ENCODE measurements at regions not wholly inside any gene's neighbourhood (a gene's known extent, or its start where the extent isn't known, plus 50 kb on each side); places are given as distances from the start of the nearest gene placed in this dataset.

DNA sequence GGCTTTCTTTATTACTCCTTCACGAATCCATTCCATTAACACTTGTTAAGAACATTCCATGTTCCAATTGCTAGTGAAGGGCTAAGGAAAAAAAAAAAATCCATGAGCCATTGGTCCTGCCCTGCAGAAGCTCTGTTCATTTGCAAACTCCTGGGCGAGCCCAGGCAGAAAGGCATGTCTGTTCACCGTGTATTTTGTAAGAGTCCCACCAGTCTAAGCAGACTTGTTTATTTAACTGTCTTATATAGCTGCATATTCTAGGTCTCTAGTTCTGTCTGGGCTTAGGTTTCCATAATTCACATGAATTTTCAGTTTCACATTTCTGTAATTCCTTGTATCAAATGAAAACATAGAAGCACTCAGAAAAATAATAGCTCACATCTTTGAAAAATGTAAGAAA lies 97.4 kb upstream of the POU2AF2 start:
- DNase-seq (ENCODE audit: low read depth in 2 of 2), result no peak

GRCh38 chr11:111137846-111138245 lies 107.7 kb upstream of the POU2AF2 start:
- no peak for DNase-seq (ENCODE audit: low read depth in 2 of 2)

- no peak for DNase-seq (ENCODE audit: low read depth in 2 of 2)
Measured at GRCh38 chr11:111135778-111136570, 109.6 kb upstream of the POU2AF2 start.

DNA sequence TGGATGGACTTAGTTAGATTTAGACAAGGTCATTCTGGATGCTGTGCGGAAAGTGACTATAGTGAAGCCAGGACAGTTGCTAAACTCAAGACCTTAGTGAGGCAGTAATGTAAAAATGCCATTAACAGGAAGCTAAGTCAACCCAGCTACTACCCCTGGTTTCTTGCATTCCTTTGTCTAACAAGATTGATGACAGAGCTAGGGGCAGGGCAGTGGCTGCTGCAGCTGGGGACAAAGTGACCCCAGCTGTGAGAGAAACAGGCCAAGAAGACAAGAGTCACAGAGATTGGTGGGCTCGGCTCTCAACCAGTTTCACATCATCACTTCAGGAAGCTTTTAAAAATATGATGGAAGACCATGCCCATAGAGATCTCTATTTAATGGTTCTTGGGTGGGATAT lies 110.4 kb upstream of the POU2AF2 start:
- no peak for DNase-seq (ENCODE audit: low read depth in 2 of 2)

DNA sequence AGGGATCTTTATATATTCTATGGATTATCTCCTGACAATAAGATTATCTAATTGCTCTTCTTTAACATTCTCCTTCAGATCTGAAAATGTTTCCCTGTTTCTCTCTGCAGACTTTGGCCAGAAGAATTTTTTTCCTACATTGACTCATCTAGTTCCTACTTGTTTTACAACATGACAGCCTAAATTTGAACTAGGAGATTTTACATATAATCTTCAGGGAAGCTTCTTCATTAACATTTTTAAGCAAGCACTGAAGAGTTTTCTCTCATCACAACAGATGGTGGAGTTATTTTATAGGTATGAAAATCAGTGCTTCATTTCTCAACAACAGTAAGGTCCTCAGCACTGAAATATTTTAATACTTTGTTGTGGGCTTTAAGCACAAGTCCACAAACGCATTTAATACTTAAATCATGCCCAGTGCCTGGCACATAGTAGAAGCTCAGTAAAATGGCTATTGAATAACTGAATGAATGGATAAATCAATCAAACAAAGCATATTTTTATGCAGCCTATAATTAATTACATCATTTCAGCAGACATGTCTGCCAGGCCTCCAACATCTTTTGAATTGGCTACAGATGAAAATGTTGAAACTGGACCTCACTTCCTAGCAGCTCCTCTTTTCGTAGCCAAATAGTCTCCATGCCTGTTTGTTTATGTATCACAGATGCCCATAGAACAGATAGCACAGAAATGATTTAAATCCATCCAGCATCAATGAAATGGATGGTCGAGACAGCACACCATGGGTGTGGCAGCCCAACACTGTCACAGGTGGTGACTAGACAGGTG lies 117.3 kb upstream of the POU2AF2 start:
- DNase-seq (ENCODE audit: low read depth in 2 of 2), result no peak

DNA sequence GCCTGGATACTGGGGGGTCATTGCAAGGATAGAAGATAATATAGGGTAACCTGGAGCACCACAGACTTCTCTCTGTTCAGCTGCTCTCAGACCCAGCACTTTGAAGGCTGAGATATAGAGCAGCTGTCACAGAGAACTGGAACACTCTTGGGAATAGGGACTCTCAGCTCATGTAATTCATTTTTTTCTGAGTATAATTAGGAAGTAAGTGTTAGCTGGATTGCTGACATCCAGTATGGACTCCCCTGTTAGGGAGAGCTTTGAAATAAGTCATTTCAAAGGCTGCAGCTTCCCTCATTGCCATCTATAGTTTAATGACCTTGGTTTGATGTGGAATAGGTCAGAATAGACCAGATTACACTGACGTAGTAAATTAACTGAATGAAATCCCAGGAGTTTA lies 120.8 kb upstream of the POU2AF2 start:
- no peak for DNase-seq (ENCODE audit: low read depth in 2 of 2)

DNA sequence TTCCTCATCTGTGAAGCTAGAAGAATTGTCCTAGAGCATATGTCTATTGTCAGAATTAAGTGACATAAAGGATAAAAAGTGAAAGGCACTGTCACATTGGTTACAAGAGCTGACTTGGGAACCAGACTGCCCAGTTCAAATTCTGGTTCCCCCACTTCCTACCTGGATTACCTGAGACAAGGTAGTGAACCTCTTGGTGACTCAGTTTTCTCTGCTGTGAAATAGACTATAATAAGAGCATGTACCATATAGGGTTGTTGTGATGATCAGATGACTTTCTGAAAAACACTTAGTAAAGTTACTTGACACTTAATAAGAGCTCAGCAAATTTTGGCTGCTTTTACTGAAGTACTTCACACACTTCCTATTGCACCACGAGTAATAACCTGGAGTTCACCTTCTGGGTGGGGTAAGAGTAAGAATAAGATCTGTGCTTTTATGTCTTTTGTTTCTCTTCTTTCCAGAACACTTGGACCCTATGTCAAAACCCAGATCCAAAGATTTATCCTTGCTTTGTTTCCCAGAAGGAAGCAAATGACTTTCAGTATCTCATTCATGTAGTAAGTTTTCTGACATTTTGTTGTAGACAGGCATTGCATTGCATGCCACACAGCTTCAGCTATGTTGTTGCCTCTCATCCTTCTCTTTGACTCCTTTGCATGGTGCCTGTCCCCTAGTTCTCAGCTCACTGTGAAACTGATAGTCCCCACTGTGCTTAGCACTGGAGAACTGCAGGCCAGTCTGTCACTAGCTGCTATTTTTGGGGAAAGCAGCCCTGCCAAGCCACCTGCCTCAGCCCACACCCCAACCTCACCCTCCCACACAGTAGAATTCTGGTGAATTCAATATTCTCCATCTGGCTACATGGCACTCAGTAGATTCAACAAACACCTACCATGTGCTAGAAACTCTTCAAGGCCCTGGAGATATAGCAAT lies 121.8 kb upstream of the POU2AF2 start:
- DNase-seq (ENCODE audit: low read depth in 2 of 2), result no peak

- DNase-seq (ENCODE audit: low read depth in 2 of 2), result no peak
Measured at GRCh38 chr11:111120696-111121302, 124.7 kb upstream of the POU2AF2 start.

DNA sequence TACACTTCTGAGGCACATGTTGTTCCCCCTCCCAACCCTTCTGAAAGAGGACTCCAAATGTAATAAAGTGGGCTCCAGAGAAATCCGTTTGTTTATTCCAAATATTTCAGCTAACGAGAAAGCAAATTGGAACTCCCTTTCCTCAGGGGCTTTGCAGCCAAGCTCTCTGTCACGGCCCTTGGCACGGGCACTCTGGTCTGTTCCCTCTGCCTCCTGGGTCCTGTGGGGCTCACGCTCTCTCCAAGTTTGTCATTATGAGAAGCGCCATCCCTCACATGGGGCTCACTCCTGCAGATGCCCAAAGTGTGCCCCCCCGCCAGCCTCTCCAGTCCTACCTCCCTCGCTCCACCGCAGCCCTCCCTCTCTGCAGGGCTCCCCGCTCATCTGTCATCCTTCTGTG lies 125.4 kb upstream of the POU2AF2 start:
- DNase-seq (ENCODE audit: low read depth in 2 of 2), result no peak

DNA sequence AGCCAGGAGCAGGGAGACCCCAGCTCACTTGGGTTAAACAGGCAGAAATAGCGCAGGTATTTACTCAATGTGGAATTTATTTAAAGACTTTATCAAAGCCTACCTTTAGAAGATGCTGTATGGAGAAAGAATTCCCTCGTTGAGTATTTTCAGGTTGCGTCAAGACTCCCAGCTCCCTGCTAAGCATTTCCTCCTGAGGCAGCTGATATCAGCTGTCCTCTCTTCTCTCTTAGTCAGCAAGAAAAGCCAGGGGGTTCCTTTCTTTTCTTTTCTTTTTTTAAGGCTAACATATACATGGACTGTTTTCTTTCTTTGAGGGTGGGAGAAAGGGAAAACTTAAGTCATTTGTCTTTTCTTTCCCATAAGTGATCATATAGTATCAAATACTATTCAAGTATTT lies 125.8 kb upstream of the POU2AF2 start:
- no peak for DNase-seq (ENCODE audit: low read depth in 2 of 2)

- DNase-seq (ENCODE audit: low read depth in 2 of 2), result no peak
Measured at GRCh38 chr11:111115890-111116289, 129.6 kb upstream of the POU2AF2 start.

DNA sequence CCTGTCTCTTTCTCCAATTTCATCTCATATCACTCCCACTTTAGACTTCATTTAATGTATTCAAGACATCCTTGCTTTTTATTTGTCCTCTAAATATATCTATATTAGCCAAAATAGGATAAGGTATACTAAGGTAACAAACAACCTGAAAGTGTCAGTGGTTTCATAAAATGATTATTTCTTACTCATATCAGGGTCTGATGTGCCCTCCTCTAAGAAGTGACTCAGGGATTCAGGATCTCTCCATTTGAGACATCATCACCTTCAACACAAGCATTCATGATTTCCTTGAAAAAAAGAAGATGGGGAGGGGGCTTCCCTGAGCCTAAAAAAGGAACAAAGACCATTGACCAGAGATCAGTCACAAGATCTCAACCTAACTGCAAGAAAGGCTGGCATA lies 131.4 kb upstream of the POU2AF2 start:
- DNase-seq (ENCODE audit: low read depth in 2 of 2), result no peak

DNA sequence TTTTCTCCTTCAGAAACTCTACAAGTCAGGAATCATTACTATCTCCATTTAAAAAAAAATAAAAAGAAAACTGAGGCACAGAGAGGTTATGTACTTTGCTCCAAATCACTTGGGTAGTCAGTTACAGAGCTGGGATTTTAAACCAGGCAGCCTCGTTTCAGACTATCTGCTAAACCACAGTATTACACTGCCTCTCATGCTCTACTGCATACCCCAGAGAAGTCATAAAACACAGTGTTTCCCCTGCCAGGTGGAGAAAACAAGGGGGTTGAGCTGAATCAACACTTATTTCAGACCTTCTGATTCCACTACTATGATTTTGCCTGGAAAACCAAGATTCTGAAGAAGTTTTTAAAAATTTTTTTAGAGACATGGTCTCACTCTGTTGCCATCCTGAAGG lies 132.9 kb upstream of the POU2AF2 start:
- DNase-seq (ENCODE audit: low read depth in 2 of 2), result no peak

GRCh38 chr11:111107501-111107900 lies 138.0 kb upstream of the POU2AF2 start:
- DNase-seq (ENCODE audit: low read depth in 2 of 2), result no peak

DNA sequence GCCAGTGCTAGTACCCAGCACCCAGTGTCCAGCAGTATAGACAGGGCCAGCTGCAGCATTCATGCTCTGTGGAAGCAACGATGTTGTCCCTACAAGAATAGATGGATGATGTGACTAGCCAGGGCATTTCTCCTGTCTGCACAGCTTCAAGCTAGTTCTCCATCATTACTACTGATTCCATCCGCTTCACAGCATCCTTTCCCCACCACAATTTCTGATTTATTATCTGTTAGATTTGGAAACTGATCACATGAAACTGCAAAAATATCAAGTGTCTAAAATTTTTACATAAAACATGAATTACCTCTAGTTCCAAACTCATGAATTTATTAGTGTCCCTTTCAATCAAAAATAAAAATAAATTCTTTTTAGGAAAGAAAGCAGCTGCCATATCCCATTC lies 138.9 kb upstream of the POU2AF2 start:
- no peak for DNase-seq (ENCODE audit: low read depth in 2 of 2)

- no peak for DNase-seq (ENCODE audit: low read depth in 2 of 2)
Measured at GRCh38 chr11:111105566-111105965, 140.0 kb upstream of the POU2AF2 start.

DNA sequence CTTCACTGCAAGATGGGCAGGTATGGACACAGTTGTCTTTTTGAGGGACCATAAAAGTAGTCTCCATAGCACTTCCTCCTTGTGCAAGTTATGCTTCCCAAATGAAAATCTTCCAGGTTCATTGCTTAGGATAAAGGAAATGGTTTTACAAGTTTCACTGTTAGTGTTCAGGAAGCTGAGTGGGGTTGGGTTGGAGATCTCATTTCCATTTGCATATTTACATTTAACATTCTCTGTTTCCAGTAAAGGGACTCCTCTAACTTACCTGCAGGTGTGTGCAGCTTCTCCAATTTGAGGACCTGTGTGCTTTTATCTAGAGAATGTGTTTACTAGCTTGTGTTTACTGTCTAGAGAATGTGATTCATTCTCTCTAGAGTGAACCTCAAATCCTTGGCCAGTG lies 141.3 kb upstream of the POU2AF2 start:
- DNase-seq (ENCODE audit: low read depth in 2 of 2), result no peak

DNA sequence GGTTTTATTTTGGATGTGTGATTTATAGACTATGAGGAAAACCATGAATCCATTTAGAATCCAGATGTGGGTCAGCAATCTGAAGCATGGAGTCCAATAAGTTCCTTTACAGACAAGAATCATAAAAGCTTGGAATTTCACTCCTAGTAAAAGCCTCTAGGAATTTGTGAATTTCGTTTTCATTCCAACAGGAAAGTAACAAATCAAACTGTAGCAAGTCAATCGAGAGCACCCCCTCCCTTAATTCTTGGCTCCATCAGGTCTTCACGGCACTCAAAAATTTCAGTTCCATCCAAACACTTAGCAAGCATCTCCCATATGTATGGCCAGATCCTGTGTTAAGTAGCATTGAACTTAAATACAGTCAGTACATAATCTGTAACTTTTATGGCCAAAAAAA lies 143.6 kb upstream of the POU2AF2 start:
- DNase-seq (ENCODE audit: low read depth in 2 of 2), result no peak

DNA sequence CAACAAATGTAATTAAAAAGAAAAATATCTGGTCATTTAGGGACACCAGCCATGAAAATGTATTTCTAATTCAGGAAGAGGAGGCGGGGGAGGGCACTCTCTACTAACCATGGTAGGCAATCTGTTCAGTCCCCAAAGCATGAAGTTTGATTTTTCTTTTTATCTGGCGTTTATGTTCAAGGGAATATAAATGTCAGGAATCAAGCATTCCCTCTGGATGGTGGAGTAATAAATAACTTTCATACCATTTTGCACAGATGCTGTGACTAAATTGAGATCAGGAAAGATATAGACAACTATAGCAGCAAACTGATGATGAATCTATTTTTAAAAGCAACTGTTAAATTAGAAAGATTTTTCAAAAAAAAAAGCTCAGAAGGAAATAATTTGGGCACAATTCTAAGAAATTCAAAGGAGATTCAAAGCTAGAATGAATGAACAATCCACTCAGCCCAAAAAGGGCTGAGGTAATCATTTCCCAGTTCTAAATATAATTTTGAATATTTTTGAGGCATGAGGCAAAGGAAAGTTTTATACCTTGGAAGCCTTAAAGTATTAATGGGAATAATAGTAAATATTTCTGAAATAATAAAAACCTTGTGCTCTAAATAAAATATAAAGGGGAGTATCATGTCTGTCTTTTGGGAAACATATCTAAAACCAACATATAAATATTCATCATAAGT lies 146.4 kb upstream of the POU2AF2 start:
- DNase-seq (ENCODE audit: low read depth in 2 of 2), result no peak

DNA sequence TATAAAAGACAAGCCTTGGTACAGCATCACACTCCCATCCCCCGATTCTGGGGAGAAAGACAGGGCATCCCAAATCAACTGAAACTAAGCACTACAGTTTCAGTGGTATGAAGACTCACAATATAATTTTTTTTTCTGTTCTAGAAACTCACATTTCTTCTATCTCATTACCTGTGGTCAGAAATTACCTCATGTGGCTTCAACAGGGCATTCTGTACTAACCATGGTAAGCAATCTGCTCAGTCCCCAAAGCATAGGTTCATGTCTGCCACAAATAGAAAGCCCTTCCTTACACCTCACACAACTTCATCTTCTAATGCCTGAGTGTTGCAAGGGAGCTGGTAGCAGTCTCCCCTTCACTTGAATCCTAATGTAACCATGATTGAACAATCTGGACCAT lies 147.4 kb upstream of the POU2AF2 start:
- DNase-seq (ENCODE audit: low read depth in 2 of 2), result no peak

GRCh38 chr11:111097191-111097590 lies 148.3 kb upstream of the POU2AF2 start:
- DNase-seq (ENCODE audit: low read depth in 2 of 2), result no peak

Measured in dermis microvascular lymphatic vessel endothelial cell (primary cell).